ENCODE measurements at regions not wholly inside any gene's neighbourhood (a gene's known extent, or its start where the extent isn't known, plus 50 kb on each side); places are given as distances from the start of the nearest gene placed in this dataset.

DNA sequence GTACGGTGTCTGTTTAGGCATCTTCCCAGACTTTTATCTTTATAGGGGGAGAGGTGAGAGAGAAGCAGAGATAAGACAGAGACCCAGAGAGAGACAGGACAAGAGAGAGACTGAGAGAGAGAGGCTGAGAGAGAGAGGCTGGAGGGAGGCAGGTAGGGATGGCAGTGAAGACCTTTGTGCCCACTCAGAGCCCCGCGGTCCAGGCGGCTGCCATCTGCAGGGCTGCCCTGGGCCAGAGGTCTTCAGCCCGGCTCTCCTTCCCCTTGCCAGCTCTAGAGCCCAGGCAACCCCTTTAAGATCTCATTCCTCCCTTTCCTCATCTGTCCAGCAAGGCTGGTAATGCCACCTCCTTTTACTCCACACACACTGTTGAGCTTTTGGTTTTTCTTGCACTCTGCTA is 610.0 kb downstream of the GALR1 start:
- H3K9me3 ChIP-seq (ENCODE audit: control insufficient read depth, low read depth, low read length), result peaks cover 2% of the 10 kb centered on the region
- H4K20me1 ChIP-seq (ENCODE audit: control insufficient read depth, extremely low read depth, insufficient read depth, low read length), result no peaks in the 10 kb centered on the region
- H3K4me1 ChIP-seq (ENCODE audit: control insufficient read depth, extremely low read depth, insufficient read depth, low read length), result no peaks in the 10 kb centered on the region
- FAIRE-seq (no peak), DNase-seq (ENCODE audit: low read depth, low spot score) (no peak)
- no peak overlapping the region for H3K4me3 ChIP-seq (ENCODE audit: control insufficient read depth in 2 of 3, extremely low read depth in 1 of 3, insufficient read depth in 2 of 3, low read depth in 1 of 3, low read length in 3 of 3)
- no peak for TF ChIP-seq EZH2 (IDR thresholded peaks at IDR 0.05; ENCODE audit: low read length)
- TF ChIP-seq, protein P1, sequence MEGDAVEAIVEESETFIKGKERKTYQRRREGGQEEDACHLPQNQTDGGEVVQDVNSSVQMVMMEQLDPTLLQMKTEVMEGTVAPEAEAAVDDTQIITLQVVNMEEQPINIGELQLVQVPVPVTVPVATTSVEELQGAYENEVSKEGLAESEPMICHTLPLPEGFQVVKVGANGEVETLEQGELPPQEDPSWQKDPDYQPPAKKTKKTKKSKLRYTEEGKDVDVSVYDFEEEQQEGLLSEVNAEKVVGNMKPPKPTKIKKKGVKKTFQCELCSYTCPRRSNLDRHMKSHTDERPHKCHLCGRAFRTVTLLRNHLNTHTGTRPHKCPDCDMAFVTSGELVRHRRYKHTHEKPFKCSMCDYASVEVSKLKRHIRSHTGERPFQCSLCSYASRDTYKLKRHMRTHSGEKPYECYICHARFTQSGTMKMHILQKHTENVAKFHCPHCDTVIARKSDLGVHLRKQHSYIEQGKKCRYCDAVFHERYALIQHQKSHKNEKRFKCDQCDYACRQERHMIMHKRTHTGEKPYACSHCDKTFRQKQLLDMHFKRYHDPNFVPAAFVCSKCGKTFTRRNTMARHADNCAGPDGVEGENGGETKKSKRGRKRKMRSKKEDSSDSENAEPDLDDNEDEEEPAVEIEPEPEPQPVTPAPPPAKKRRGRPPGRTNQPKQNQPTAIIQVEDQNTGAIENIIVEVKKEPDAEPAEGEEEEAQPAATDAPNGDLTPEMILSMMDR (optimal IDR thresholded peaks at IDR 0.05 in 1 of 3, IDR thresholded peaks at IDR 0.05 in 1 of 3, conservative IDR thresholded peaks at IDR 0.05 in 1 of 3; ENCODE audit: extremely low read depth in 1 of 3, insufficient read depth in 2 of 3, low read length in 3 of 3), result no peak
- H3K4me2 ChIP-seq (ENCODE audit: control insufficient read depth, extremely low read depth, insufficient read depth, low read depth, low read length), result no peak overlapping the region
- no peak overlapping the region for H2AFZ ChIP-seq (ENCODE audit: control insufficient read depth, low read length)
- H3K27me3 ChIP-seq (ENCODE audit: control insufficient read depth, extremely low read depth, insufficient read depth, low read length), result no peaks in the 10 kb centered on the region
- no peaks in the 10 kb centered on the region for H3K9me1 ChIP-seq (ENCODE audit: control insufficient read depth, extremely low read depth, insufficient read depth, low read length)
- H3K79me2 ChIP-seq (ENCODE audit: control insufficient read depth, insufficient read depth, low read length), result no peaks in the 10 kb centered on the region
- no peak overlapping the region for H3K9ac ChIP-seq (ENCODE audit: control insufficient read depth, extremely low read depth, insufficient read depth, low read length)
- dilution Hi-C loops (cut with MboI; ENCODE audit: extremely low pct_ligation_motif_present, low sequenced_read_pairs), result no loop called here
- no peaks in the 10 kb centered on the region for H3K36me3 ChIP-seq (ENCODE audit: control insufficient read depth in 2 of 2, extremely low read depth in 1 of 2, insufficient read depth in 2 of 2, low read length in 2 of 2)
- no peak overlapping the region for H3K27ac ChIP-seq (ENCODE audit: control insufficient read depth, insufficient read depth, low read length)

DNA sequence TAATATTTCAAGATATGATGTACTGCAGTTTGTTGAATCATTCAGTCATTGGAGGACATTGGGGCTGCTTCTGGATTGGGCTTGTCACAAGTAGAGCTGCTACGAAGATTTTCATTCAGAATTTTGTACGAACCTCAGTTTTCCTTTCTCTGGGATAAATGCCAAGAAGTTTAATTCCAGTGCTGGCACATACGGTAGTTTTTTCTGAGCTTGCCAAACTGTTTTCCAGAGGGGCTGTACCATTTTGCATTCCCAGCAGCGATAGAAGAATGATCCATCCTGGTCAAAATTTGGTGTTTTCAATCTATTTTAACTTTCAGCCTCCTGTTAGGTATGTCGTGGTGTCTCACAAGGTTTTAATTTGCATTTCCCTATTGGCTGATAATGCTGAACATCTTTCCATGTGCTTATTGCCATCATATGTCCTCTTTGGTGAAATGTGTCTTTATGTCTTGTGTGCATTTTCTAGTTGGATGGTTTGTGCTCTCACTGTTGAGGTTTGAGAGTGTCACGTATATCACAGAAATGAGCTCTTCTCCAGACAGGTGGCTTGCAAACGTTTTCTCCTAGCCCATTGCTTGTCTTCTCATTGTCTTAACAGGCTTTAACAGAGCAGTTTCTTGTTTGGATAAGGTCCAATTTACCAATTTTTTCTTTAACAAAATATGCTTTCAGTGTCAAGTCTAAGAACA is 612.6 kb downstream of the GALR1 start:
- dilution Hi-C loops (cut with MboI; ENCODE audit: extremely low pct_ligation_motif_present, low sequenced_read_pairs), result no loop called here
- no peaks in the 10 kb centered on the region for H3K27me3 ChIP-seq (ENCODE audit: control insufficient read depth, extremely low read depth, insufficient read depth, low read length)
- no peaks in the 10 kb centered on the region for H3K36me3 ChIP-seq (ENCODE audit: control insufficient read depth in 2 of 2, extremely low read depth in 1 of 2, insufficient read depth in 2 of 2, low read length in 2 of 2)
- H3K4me2 ChIP-seq (ENCODE audit: control insufficient read depth, extremely low read depth, insufficient read depth, low read depth, low read length), result no peak overlapping the region
- H3K9ac ChIP-seq (ENCODE audit: control insufficient read depth, extremely low read depth, insufficient read depth, low read length), result no peak overlapping the region
- H3K9me1 ChIP-seq (ENCODE audit: control insufficient read depth, extremely low read depth, insufficient read depth, low read length), result no peaks in the 10 kb centered on the region
- no peak overlapping the region for H2AFZ ChIP-seq (ENCODE audit: control insufficient read depth, low read length)
- no peaks in the 10 kb centered on the region for H3K79me2 ChIP-seq (ENCODE audit: control insufficient read depth, insufficient read depth, low read length)
- H3K4me3 ChIP-seq (ENCODE audit: control insufficient read depth in 2 of 3, extremely low read depth in 1 of 3, insufficient read depth in 2 of 3, low read depth in 1 of 3, low read length in 3 of 3), result no peak overlapping the region
- DNase-seq (ENCODE audit: low read depth, low spot score) (no peak), FAIRE-seq (no peak)
- H3K27ac ChIP-seq (ENCODE audit: control insufficient read depth, insufficient read depth, low read length), result no peak overlapping the region
- peaks cover 2% of the 10 kb centered on the region for H3K9me3 ChIP-seq (ENCODE audit: control insufficient read depth, low read depth, low read length)
- H3K4me1 ChIP-seq (ENCODE audit: control insufficient read depth, extremely low read depth, insufficient read depth, low read length), result no peaks in the 10 kb centered on the region
- H4K20me1 ChIP-seq (ENCODE audit: control insufficient read depth, extremely low read depth, insufficient read depth, low read length), result no peaks in the 10 kb centered on the region
- TF ChIP-seq, protein P1 (optimal IDR thresholded peaks at IDR 0.05 in 1 of 3, IDR thresholded peaks at IDR 0.05 in 1 of 3, conservative IDR thresholded peaks at IDR 0.05 in 1 of 3; ENCODE audit: extremely low read depth in 1 of 3, insufficient read depth in 2 of 3, low read length in 3 of 3), result no peak
- no peak for TF ChIP-seq EZH2 (IDR thresholded peaks at IDR 0.05; ENCODE audit: low read length)

Data from keratinocyte (primary cell).